K562 (cell line): ENCODE measurements at regions not wholly inside any gene's neighbourhood (a gene's known extent, or its start where the extent isn't known, plus 50 kb on each side); places are given as distances from the start of the nearest gene placed in this dataset.
A peak's percentile ranks its signal among the peaks of the same experiment; 100 is the strongest.

Source experiments
- CTCF ChIP-seq, 3 experiments: IDR thresholded peaks in 2 of 3; conservative IDR thresholded peaks in 1 of 3; 2 replicates each; pipeline ENCODE4 v1.5.1; 2011 to 2012; ENCODE audit warnings: low read length in 3 of 3, mild to moderate bottlenecking in 3 of 3, control low read depth in 2 of 3, improper control_type of control experiment in 1 of 3, inconsistent platforms in 1 of 3, low read depth in 1 of 3, mixed read lengths in 1 of 3, moderate library complexity in 1 of 3; ENCODE audit not compliant: insufficient read depth in 2 of 3
- GTF2B ChIP-seq: IDR thresholded peaks from 2 replicates; pipeline ENCODE4 v1.6.1; 2011; ENCODE audit not compliant: insufficient read length; ENCODE audit errors: extremely low read depth
- RAD21 ChIP-seq, 2 experiments: fragments of 250-450 bp in 1 of 2; fragments of 450-650 bp in 1 of 2; sonication (Bioruptor Pico) in 1 of 2; formaldehyde crosslinking in 1 of 2; IDR thresholded peaks in 1 of 2; conservative IDR thresholded peaks in 1 of 2; 2 replicates each; pipeline versions ENCODE4 v1.4.0 to v1.8.0; 2020 to 2022; ENCODE audit warnings: mild to moderate bottlenecking in 2 of 2, moderate library complexity in 1 of 2
- REST ChIP-seq, 2 experiments: fragments of 450-650 bp; formaldehyde crosslinking in 1 of 2; IDR thresholded peaks; 2 replicates each; pipeline versions ENCODE4 v1.4.0 to v1.6.1; 2014 to 2020; ENCODE audit warnings: mild to moderate bottlenecking in 2 of 2, borderline replicate concordance in 1 of 2, low read depth in 1 of 2
- ZZZ3 ChIP-seq: fragments of 450-650 bp; IDR thresholded peaks from 2 replicates; pipeline ENCODE4 v1.6.1; 2016; ENCODE audit warnings: antibody characterized with exemption, mild to moderate bottlenecking, moderate library complexity

- peak; percentile 23 to 68 (median 44); a peak in 5 of 6 replicates for TF ChIP-seq CTCF (IDR thresholded peaks at IDR 0.05 in 2 of 3, conservative IDR thresholded peaks at IDR 0.05 in 1 of 3; ENCODE audit: insufficient read depth in 2 of 3, low read depth in 1 of 3, low read length in 3 of 3)
- TF ChIP-seq GTF2B: no peak
- no peak for TF ChIP-seq ZZZ3
- peak; percentile 80 to 85 for TF ChIP-seq RAD21 (CRISPR knock-in tag; conservative IDR thresholded peaks at IDR 0.05 in 1 of 2, IDR thresholded peaks at IDR 0.05 in 1 of 2)
- TF ChIP-seq REST (IDR thresholded peaks at IDR 0.05; ENCODE audit: borderline replicate concordance): peak; percentile 61
- no peak for TF ChIP-seq REST (CRISPR knock-in tag; IDR thresholded peaks at IDR 0.05; ENCODE audit: low read depth)
These were observed 70.8 kb upstream of the ZBTB20 start (continued) for GRCh38 chr3:115217678-115218451.
